ENCODE measurements at regions not wholly inside any gene's neighbourhood (a gene's known extent, or its start where the extent isn't known, plus 50 kb on each side); places are given as distances from the start of the nearest gene placed in this dataset.

GRCh38 chr11:15641271-15642045 is 526.7 kb downstream of the INSC start:
- DNase-seq (ENCODE audit: insufficient read length, low spot score) (no peak), FAIRE-seq (no peak)
- TF ChIP-seq PAX5 (IDR thresholded peaks at IDR 0.05; ENCODE audit: insufficient read depth, low read length, severe bottlenecking) (no peak), POLR2A (IDR thresholded peaks at IDR 0.05; ENCODE audit: low read depth, low read length) (no peak), POLR2AphosphoS5 (IDR thresholded peaks at IDR 0.05; ENCODE audit: low read depth, low read length) (no peak), SPI1 (IDR thresholded peaks at IDR 0.05; ENCODE audit: low read depth, low read length) (no peak), POU2F2 (IDR thresholded peaks at IDR 0.05; ENCODE audit: low read depth, low read length) (no peak), TAF1 (IDR thresholded peaks at IDR 0.05; ENCODE audit: low read depth, low read length) (no peak)

GRCh38 chr11:15645201-15645600 is 530.5 kb downstream of the INSC start:
- DNase-seq (ENCODE audit: insufficient read length, low spot score) (no peak), FAIRE-seq (no peak)
- TF ChIP-seq POU2F2 (IDR thresholded peaks at IDR 0.05; ENCODE audit: low read depth, low read length): no peak
- no peak for TF ChIP-seq POLR2A (IDR thresholded peaks at IDR 0.05; ENCODE audit: low read depth, low read length)
- TF ChIP-seq SPI1 (IDR thresholded peaks at IDR 0.05; ENCODE audit: low read depth, low read length): no peak
- TF ChIP-seq POLR2AphosphoS5 (IDR thresholded peaks at IDR 0.05; ENCODE audit: low read depth, low read length): no peak
- TF ChIP-seq TAF1 (IDR thresholded peaks at IDR 0.05; ENCODE audit: low read depth, low read length): no peak
- no peak for TF ChIP-seq PAX5 (IDR thresholded peaks at IDR 0.05; ENCODE audit: insufficient read depth, low read length, severe bottlenecking)

- DNase-seq (ENCODE audit: insufficient read length, low spot score) (no peak), FAIRE-seq (no peak)
- TF ChIP-seq PAX5 (IDR thresholded peaks at IDR 0.05; ENCODE audit: insufficient read depth, low read length, severe bottlenecking) (no peak), POU2F2 (IDR thresholded peaks at IDR 0.05; ENCODE audit: low read depth, low read length) (no peak), POLR2A (IDR thresholded peaks at IDR 0.05; ENCODE audit: low read depth, low read length) (no peak), SPI1 (IDR thresholded peaks at IDR 0.05; ENCODE audit: low read depth, low read length) (no peak), TAF1 (IDR thresholded peaks at IDR 0.05; ENCODE audit: low read depth, low read length) (no peak), POLR2AphosphoS5 (IDR thresholded peaks at IDR 0.05; ENCODE audit: low read depth, low read length) (no peak)
These were observed 534.8 kb downstream of the INSC start for GRCh38 chr11:15649371-15650104.

- FAIRE-seq: peak; percentile 92
- TF ChIP-seq SPI1 (IDR thresholded peaks at IDR 0.05; ENCODE audit: low read depth, low read length) (no peak), TAF1 (IDR thresholded peaks at IDR 0.05; ENCODE audit: low read depth, low read length) (no peak), POU2F2 (IDR thresholded peaks at IDR 0.05; ENCODE audit: low read depth, low read length) (no peak), POLR2AphosphoS5 (IDR thresholded peaks at IDR 0.05; ENCODE audit: low read depth, low read length) (no peak), POLR2A (IDR thresholded peaks at IDR 0.05; ENCODE audit: low read depth, low read length) (no peak), PAX5 (IDR thresholded peaks at IDR 0.05; ENCODE audit: insufficient read depth, low read length, severe bottlenecking) (no peak)
- peak; percentile 85 for DNase-seq (ENCODE audit: insufficient read length, low spot score)
These were observed 535.6 kb downstream of the INSC start for GRCh38 chr11:15650105-15650938.

GRCh38 chr11:15651033-15651432 is 536.3 kb downstream of the INSC start:
- FAIRE-seq (no peak), DNase-seq (ENCODE audit: insufficient read length, low spot score) (no peak)
- TF ChIP-seq SPI1 (IDR thresholded peaks at IDR 0.05; ENCODE audit: low read depth, low read length) (no peak), TAF1 (IDR thresholded peaks at IDR 0.05; ENCODE audit: low read depth, low read length) (no peak), POU2F2 (IDR thresholded peaks at IDR 0.05; ENCODE audit: low read depth, low read length) (no peak), PAX5 (IDR thresholded peaks at IDR 0.05; ENCODE audit: insufficient read depth, low read length, severe bottlenecking) (no peak), POLR2AphosphoS5 (IDR thresholded peaks at IDR 0.05; ENCODE audit: low read depth, low read length) (no peak), POLR2A (IDR thresholded peaks at IDR 0.05; ENCODE audit: low read depth, low read length) (no peak)

- TF ChIP-seq POU2F2 (IDR thresholded peaks at IDR 0.05; ENCODE audit: low read depth, low read length): no peak
- no peak for TF ChIP-seq POLR2A (IDR thresholded peaks at IDR 0.05; ENCODE audit: low read depth, low read length)
- no peak for TF ChIP-seq SPI1 (IDR thresholded peaks at IDR 0.05; ENCODE audit: low read depth, low read length)
- TF ChIP-seq TAF1 (IDR thresholded peaks at IDR 0.05; ENCODE audit: low read depth, low read length): no peak
- TF ChIP-seq PAX5 (IDR thresholded peaks at IDR 0.05; ENCODE audit: insufficient read depth, low read length, severe bottlenecking): no peak
- TF ChIP-seq POLR2AphosphoS5 (IDR thresholded peaks at IDR 0.05; ENCODE audit: low read depth, low read length): no peak
- no peak for DNase-seq (ENCODE audit: insufficient read length, low spot score)
- FAIRE-seq: no peak
These were observed 537.1 kb downstream of the INSC start for GRCh38 chr11:15651816-15652215.

GRCh38 chr11:15653191-15653710 is 538.5 kb downstream of the INSC start:
- FAIRE-seq: no peak
- TF ChIP-seq POU2F2 (IDR thresholded peaks at IDR 0.05; ENCODE audit: low read depth, low read length) (no peak), TAF1 (IDR thresholded peaks at IDR 0.05; ENCODE audit: low read depth, low read length) (no peak)

GRCh38 chr11:15654451-15654850 is 539.7 kb downstream of the INSC start:
- FAIRE-seq (no peak), DNase-seq (ENCODE audit: insufficient read length, low spot score) (no peak)
- TF ChIP-seq POLR2AphosphoS5 (IDR thresholded peaks at IDR 0.05; ENCODE audit: low read depth, low read length): no peak
- TF ChIP-seq PAX5 (IDR thresholded peaks at IDR 0.05; ENCODE audit: insufficient read depth, low read length, severe bottlenecking): no peak
- no peak for TF ChIP-seq TAF1 (IDR thresholded peaks at IDR 0.05; ENCODE audit: low read depth, low read length)
- no peak for TF ChIP-seq POU2F2 (IDR thresholded peaks at IDR 0.05; ENCODE audit: low read depth, low read length)
- no peak for TF ChIP-seq SPI1 (IDR thresholded peaks at IDR 0.05; ENCODE audit: low read depth, low read length)
- no peak for TF ChIP-seq POLR2A (IDR thresholded peaks at IDR 0.05; ENCODE audit: low read depth, low read length)

More at GRCh38 chr11:15653191-15653710, 538.5 kb downstream of the INSC start:
- DNase-seq (ENCODE audit: insufficient read length, low spot score): no peak
